ENCODE measurements at regions not wholly inside any gene's neighbourhood (a gene's known extent, or its start where the extent isn't known, plus 50 kb on each side); places are given as distances from the start of the nearest gene placed in this dataset.

DNA sequence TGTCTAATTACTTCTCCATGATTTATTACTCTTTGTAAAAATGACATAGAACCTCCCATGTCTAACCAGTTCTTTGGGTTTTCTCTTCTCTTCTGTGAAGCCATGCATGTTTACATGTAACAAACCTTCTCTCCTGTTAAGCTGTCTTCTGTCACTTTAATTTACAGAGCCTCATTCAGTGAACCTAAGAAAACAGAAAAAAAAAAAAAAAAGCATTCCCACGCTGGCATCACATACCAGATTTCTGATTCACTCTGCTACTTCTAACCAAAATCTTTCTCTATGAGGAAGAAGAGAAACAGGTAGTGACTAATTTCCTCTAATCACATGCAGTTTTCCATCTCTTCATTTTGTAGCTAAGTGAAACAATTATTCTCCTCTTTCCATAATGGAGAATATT lies 141.4 kb upstream of the CXADR start:
- TF ChIP-seq, protein P1, sequence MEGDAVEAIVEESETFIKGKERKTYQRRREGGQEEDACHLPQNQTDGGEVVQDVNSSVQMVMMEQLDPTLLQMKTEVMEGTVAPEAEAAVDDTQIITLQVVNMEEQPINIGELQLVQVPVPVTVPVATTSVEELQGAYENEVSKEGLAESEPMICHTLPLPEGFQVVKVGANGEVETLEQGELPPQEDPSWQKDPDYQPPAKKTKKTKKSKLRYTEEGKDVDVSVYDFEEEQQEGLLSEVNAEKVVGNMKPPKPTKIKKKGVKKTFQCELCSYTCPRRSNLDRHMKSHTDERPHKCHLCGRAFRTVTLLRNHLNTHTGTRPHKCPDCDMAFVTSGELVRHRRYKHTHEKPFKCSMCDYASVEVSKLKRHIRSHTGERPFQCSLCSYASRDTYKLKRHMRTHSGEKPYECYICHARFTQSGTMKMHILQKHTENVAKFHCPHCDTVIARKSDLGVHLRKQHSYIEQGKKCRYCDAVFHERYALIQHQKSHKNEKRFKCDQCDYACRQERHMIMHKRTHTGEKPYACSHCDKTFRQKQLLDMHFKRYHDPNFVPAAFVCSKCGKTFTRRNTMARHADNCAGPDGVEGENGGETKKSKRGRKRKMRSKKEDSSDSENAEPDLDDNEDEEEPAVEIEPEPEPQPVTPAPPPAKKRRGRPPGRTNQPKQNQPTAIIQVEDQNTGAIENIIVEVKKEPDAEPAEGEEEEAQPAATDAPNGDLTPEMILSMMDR (IDR thresholded peaks at IDR 0.05) = no peak
- Mint-ChIP-seq H3K27ac (ENCODE audit: unreplicated experiment) (no peak overlapping the region), H3K9me3 (ENCODE audit: low read depth) (peaks cover 9% of the 10 kb centered on the region), H3K36me3 (ENCODE audit: low read depth) (no peaks in the 10 kb centered on the region), H3K4me1 (ENCODE audit: low read depth) (peaks cover 19% of the 10 kb centered on the region), H3K4me3 (ENCODE audit: unreplicated experiment) (no peak overlapping the region), H3K27me3 (ENCODE audit: low read depth) (no peaks in the 10 kb centered on the region)
- no peak for DNase-seq (ENCODE audit: low spot score)

- H3K4me3 Mint-ChIP-seq (ENCODE audit: unreplicated experiment) = no peak overlapping the region
- TF ChIP-seq, protein P1 (IDR thresholded peaks at IDR 0.05) = no peak
- H3K27ac Mint-ChIP-seq (ENCODE audit: unreplicated experiment) = no peak overlapping the region
- H3K4me1 Mint-ChIP-seq (ENCODE audit: low read depth) = peaks cover 19% of the 10 kb centered on the region
- no peak for DNase-seq (ENCODE audit: low spot score)
- peaks cover 9% of the 10 kb centered on the region for H3K9me3 Mint-ChIP-seq (ENCODE audit: low read depth)
- no peaks in the 10 kb centered on the region for H3K27me3 Mint-ChIP-seq (ENCODE audit: low read depth)
- H3K36me3 Mint-ChIP-seq (ENCODE audit: low read depth) = no peaks in the 10 kb centered on the region
Measured at GRCh38 chr21:17372200-17372599, 140.6 kb upstream of the CXADR start.

GRCh38 chr21:17386498-17386897 lies 126.3 kb upstream of the CXADR start:
- no peaks in the 10 kb centered on the region for H3K4me1 Mint-ChIP-seq (ENCODE audit: low read depth)
- H3K36me3 Mint-ChIP-seq (ENCODE audit: low read depth) = peaks cover 1% of the 10 kb centered on the region
- H3K27me3 Mint-ChIP-seq (ENCODE audit: low read depth) = peaks cover 5% of the 10 kb centered on the region
- no peak for DNase-seq (ENCODE audit: low spot score)
- TF ChIP-seq, protein P1 (IDR thresholded peaks at IDR 0.05) = no peak
- no peak overlapping the region for H3K4me3 Mint-ChIP-seq (ENCODE audit: unreplicated experiment)
- no peak overlapping the region for H3K27ac Mint-ChIP-seq (ENCODE audit: unreplicated experiment)
- H3K9me3 Mint-ChIP-seq (ENCODE audit: low read depth) = peaks cover 8% of the 10 kb centered on the region

DNA sequence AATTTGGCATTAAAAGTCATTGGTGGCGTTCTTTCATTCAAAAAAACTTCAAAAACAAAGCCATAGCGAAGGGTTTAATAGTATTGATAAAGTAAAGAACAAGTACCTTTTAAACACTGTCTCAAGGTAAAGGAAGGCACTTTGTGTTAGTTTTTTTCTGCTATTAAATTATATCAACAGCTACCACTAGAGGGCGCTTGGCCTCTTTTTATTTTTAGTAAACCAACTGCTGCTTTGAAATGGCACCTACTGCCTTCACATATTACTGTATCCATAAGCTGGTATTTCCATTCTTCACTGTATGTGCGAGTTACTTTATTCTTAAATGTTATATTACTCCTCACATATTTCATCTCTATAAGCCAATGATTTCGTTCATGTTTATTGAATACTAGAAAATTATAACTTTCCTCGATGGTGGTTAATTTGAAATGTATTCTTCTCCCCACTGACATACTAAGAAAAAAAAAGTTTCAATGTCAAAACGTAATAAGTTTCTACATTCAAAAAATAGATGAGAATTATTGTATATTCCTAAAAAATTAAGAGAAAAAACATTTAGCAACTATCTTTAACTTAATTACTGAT lies 125.7 kb upstream of the CXADR start:
- Mint-ChIP-seq H3K4me1 (ENCODE audit: low read depth) (no peaks in the 10 kb centered on the region), H3K36me3 (ENCODE audit: low read depth) (peaks cover 1% of the 10 kb centered on the region), H3K4me3 (ENCODE audit: unreplicated experiment) (no peak overlapping the region), H3K9me3 (ENCODE audit: low read depth) (peaks cover 5% of the 10 kb centered on the region), H3K27ac (ENCODE audit: unreplicated experiment) (no peak overlapping the region), H3K27me3 (ENCODE audit: low read depth) (peaks cover 8% of the 10 kb centered on the region)
- no peak for DNase-seq (ENCODE audit: low spot score)
- TF ChIP-seq, protein P1 (IDR thresholded peaks at IDR 0.05) = peak; percentile 91

DNA sequence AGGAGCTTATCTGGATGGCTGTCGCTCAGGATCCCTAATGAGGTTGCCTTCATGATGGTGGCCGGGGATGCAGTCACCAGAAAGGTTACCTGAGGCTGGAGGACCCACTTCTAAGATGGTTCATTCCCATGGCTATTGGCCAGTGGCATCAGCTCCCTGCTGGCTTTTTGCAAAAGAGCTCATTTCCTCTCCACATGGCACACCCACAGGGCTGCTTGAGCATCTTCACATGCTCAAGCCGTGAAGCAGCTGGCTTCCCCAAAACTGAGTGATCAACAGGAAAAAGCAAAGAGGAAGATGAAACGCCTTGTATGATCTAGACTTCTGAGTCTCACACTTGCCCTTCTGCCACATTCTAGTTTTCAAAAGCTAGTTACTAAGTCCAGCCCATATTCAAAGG lies 124.6 kb upstream of the CXADR start:
- Mint-ChIP-seq H3K4me1 (ENCODE audit: low read depth) (no peaks in the 10 kb centered on the region), H3K9me3 (ENCODE audit: low read depth) (no peaks in the 10 kb centered on the region), H3K4me3 (ENCODE audit: unreplicated experiment) (no peak overlapping the region), H3K27me3 (ENCODE audit: low read depth) (peaks cover 8% of the 10 kb centered on the region), H3K36me3 (ENCODE audit: low read depth) (no peaks in the 10 kb centered on the region), H3K27ac (ENCODE audit: unreplicated experiment) (no peak overlapping the region)
- no peak for DNase-seq (ENCODE audit: low spot score)
- TF ChIP-seq, protein P1 (IDR thresholded peaks at IDR 0.05) = no peak

All from chondrocyte (in vitro differentiated cells).